Choroid plexus epithelial cell (primary cell): ENCODE measurements at regions not wholly inside any gene's neighbourhood (a gene's known extent, or its start where the extent isn't known, plus 50 kb on each side); places are given as distances from the start of the nearest gene placed in this dataset.

Experiments
- DNase-seq: peaks from one replicate; pipeline ENCODE4 v3.0.0-alpha.2; 2010; ENCODE audit warnings: low read depth
- H3K4me3 ChIP-seq: 2 replicates; pipeline ENCODE4 v1.5.1; 2011; ENCODE audit warnings: low read depth, mild to moderate bottlenecking, control low read depth, low read length, moderate library complexity
- CTCF ChIP-seq: conservative IDR thresholded peaks from 2 replicates; pipeline ENCODE4 v1.5.1; 2011; ENCODE audit warnings: low read depth, mild to moderate bottlenecking, control low read depth, inconsistent platforms, low read length, moderate library complexity

- no peak overlapping the region for H3K4me3 ChIP-seq
- TF ChIP-seq CTCF = no peak
- DNase-seq = no peak
Observed at GRCh38 chr10:83433705-83434104, 705.6 kb upstream of the GHITM start.

GRCh38 chr10:83448013-83448412 lies 691.3 kb upstream of the GHITM start:
- H3K4me3 ChIP-seq = no peak overlapping the region
- no peak for DNase-seq
- no peak for TF ChIP-seq CTCF

- DNase-seq = no peak
- no peak for TF ChIP-seq CTCF
- H3K4me3 ChIP-seq = no peak overlapping the region
Observed at GRCh38 chr10:83458611-83459010, 680.7 kb upstream of the GHITM start.

- no peak overlapping the region for H3K4me3 ChIP-seq
- TF ChIP-seq CTCF = no peak
- DNase-seq = no peak
Observed at GRCh38 chr10:83459124-83459523, 680.2 kb upstream of the GHITM start.

- no peak overlapping the region for H3K4me3 ChIP-seq
- DNase-seq = no peak
- TF ChIP-seq CTCF = no peak
Observed at GRCh38 chr10:83469728-83470331, 669.5 kb upstream of the GHITM start.

- no peak for DNase-seq
- no peak for TF ChIP-seq CTCF
- no peak overlapping the region for H3K4me3 ChIP-seq
Observed at GRCh38 chr10:83476211-83476610, 663.1 kb upstream of the GHITM start.

GRCh38 chr10:83489161-83489560 lies 650.1 kb upstream of the GHITM start:
- TF ChIP-seq CTCF = no peak

More at GRCh38 chr10:83489161-83489560, 650.1 kb upstream of the GHITM start:
- no peak overlapping the region for H3K4me3 ChIP-seq
- DNase-seq = no peak
